ENCODE measurements at regions not wholly inside any gene's neighbourhood (a gene's known extent, or its start where the extent isn't known, plus 50 kb on each side); places are given as distances from the start of the nearest gene placed in this dataset.

- H3K36me3 ChIP-seq (ENCODE audit: control insufficient read depth, insufficient read depth, low read length) = no peaks in the 10 kb centered on the region
- no peak overlapping the region for H3K4me3 ChIP-seq (ENCODE audit: low read length)
- H3K9me3 ChIP-seq (ENCODE audit: control insufficient read depth, insufficient read depth, low read length) = no peaks in the 10 kb centered on the region
- H3K27ac ChIP-seq (ENCODE audit: low read length) = no peak overlapping the region
- H3K27me3 ChIP-seq (ENCODE audit: control insufficient read depth, insufficient read depth, low read length) = no peaks in the 10 kb centered on the region
- WGBS (ENCODE audit: insufficient coverage, insufficient read length) = no CpG with 5 or more reads among the region's 11 CpGs
- DNase-seq (ENCODE audit: low read depth, low spot score) = no peak
- no peaks in the 10 kb centered on the region; the same call in 1 of the 2 replicates for H3K4me1 ChIP-seq (ENCODE audit: control insufficient read depth, insufficient read depth, low read length)
Observed at GRCh38 chr10:10956681-10957542, 60.8 kb upstream of the CELF2 start.

- no peaks in the 10 kb centered on the region; the same call in 1 of the 2 replicates for H3K4me1 ChIP-seq (ENCODE audit: control insufficient read depth, insufficient read depth, low read length)
- no peaks in the 10 kb centered on the region for H3K36me3 ChIP-seq (ENCODE audit: control insufficient read depth, insufficient read depth, low read length)
- no peak for DNase-seq (ENCODE audit: low read depth, low spot score)
- no peak overlapping the region for H3K4me3 ChIP-seq (ENCODE audit: low read length)
- H3K27ac ChIP-seq (ENCODE audit: low read length) = no peak overlapping the region
- no peaks in the 10 kb centered on the region for H3K27me3 ChIP-seq (ENCODE audit: control insufficient read depth, insufficient read depth, low read length)
- WGBS (ENCODE audit: insufficient coverage, insufficient read length) = no CpG with 5 or more reads among the region's 3 CpGs
- H3K9me3 ChIP-seq (ENCODE audit: control insufficient read depth, insufficient read depth, low read length) = no peaks in the 10 kb centered on the region
Observed at GRCh38 chr10:10958041-10958440, 59.6 kb upstream of the CELF2 start.

DNA sequence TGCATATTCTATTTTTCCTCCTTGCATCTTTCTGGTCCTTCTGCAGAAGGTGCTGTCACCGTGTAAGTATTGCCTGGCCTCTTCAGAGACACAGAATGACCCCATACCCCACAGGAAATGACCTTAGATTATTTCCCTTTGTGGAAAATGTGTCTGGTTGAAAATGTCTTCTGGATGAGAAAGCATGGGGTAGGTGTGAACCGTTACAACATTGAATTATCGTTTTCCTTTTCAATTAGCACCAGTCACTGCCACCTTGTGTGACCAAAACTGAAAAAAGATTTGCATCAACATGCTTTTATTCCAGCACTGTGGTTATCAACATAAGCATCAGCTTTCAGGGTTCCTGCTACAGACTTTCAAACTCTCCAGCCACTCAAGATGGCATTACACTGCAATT, 58.0 kb upstream of the CELF2 start:
- Histone ChIP-seq H3K27me3 (ENCODE audit: control insufficient read depth, insufficient read depth, low read length) (no peaks in the 10 kb centered on the region), H3K9me3 (ENCODE audit: control insufficient read depth, insufficient read depth, low read length) (no peaks in the 10 kb centered on the region), H3K4me1 (ENCODE audit: control insufficient read depth, insufficient read depth, low read length) (no peaks in the 10 kb centered on the region; the same call in 1 of the 2 replicates), H3K27ac (ENCODE audit: low read length) (no peak overlapping the region), H3K4me3 (ENCODE audit: low read length) (no peak overlapping the region), H3K36me3 (ENCODE audit: control insufficient read depth, insufficient read depth, low read length) (no peaks in the 10 kb centered on the region)
- WGBS (ENCODE audit: insufficient coverage, insufficient read length) = no CpG with 5 or more reads among the region's 3 CpGs
- DNase-seq (ENCODE audit: low read depth, low spot score) = no peak

GRCh38 chr10:10960534-10960933, 57.1 kb upstream of the CELF2 start:
- Histone ChIP-seq H3K27ac (ENCODE audit: low read length) (no peak overlapping the region), H3K4me3 (ENCODE audit: low read length) (no peak overlapping the region), H3K36me3 (ENCODE audit: control insufficient read depth, insufficient read depth, low read length) (no peaks in the 10 kb centered on the region), H3K27me3 (ENCODE audit: control insufficient read depth, insufficient read depth, low read length) (no peaks in the 10 kb centered on the region), H3K4me1 (ENCODE audit: control insufficient read depth, insufficient read depth, low read length) (no peaks in the 10 kb centered on the region; the same call in 1 of the 2 replicates), H3K9me3 (ENCODE audit: control insufficient read depth, insufficient read depth, low read length) (no peaks in the 10 kb centered on the region)
- DNase-seq (ENCODE audit: low read depth, low spot score) = no peak
- WGBS (ENCODE audit: insufficient coverage, insufficient read length) = 100% methylated on average over 2 of the region's 6 CpGs

DNA sequence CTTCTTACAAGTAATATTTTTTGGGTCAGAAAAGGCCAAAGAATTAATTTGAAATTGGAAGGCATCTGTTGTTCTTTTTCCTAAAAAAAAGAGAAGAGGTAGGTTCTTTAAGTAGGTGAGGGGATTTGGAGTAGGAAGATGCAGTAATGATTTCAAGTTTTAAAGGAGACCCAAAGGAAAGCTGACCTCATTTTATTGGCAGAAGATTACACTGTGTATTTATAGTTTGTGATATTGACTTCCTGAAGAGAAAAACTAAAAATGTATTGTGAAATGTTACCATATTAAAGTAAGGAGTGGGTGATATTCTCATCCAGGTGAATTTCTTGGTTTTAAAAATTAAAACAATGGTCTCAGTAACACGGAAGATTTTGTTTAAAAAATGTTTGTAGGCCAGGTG, 56.6 kb upstream of the CELF2 start:
- no CpG with 5 or more reads among the region's 1 CpG for WGBS (ENCODE audit: insufficient coverage, insufficient read length)
- Histone ChIP-seq H3K9me3 (ENCODE audit: control insufficient read depth, insufficient read depth, low read length) (no peaks in the 10 kb centered on the region), H3K36me3 (ENCODE audit: control insufficient read depth, insufficient read depth, low read length) (no peaks in the 10 kb centered on the region), H3K27me3 (ENCODE audit: control insufficient read depth, insufficient read depth, low read length) (no peaks in the 10 kb centered on the region), H3K4me1 (ENCODE audit: control insufficient read depth, insufficient read depth, low read length) (no peaks in the 10 kb centered on the region; the same call in 1 of the 2 replicates), H3K4me3 (ENCODE audit: low read length) (no peak overlapping the region), H3K27ac (ENCODE audit: low read length) (no peak overlapping the region)
- DNase-seq (ENCODE audit: low read depth, low spot score) = no peak

- no CpG with 5 or more reads among the region's 10 CpGs for WGBS (ENCODE audit: insufficient coverage, insufficient read length)
- Histone ChIP-seq H3K4me1 (ENCODE audit: control insufficient read depth, insufficient read depth, low read length) (no peaks in the 10 kb centered on the region), H3K9me3 (ENCODE audit: control insufficient read depth, insufficient read depth, low read length) (no peaks in the 10 kb centered on the region), H3K36me3 (ENCODE audit: control insufficient read depth, insufficient read depth, low read length) (no peaks in the 10 kb centered on the region), H3K4me3 (ENCODE audit: low read length) (no peak overlapping the region), H3K27me3 (ENCODE audit: control insufficient read depth, insufficient read depth, low read length) (no peaks in the 10 kb centered on the region; the same call in 1 of the 2 replicates), H3K27ac (ENCODE audit: low read length) (no peak overlapping the region)
- no peak for DNase-seq (ENCODE audit: low read depth, low spot score)
Observed at GRCh38 chr10:10967029-10967428, 50.6 kb upstream of the CELF2 start.

- Histone ChIP-seq H3K27me3 (ENCODE audit: control insufficient read depth, insufficient read depth, low read length) (no peaks in the 10 kb centered on the region; the same call in 1 of the 2 replicates), H3K4me1 (ENCODE audit: control insufficient read depth, insufficient read depth, low read length) (no peaks in the 10 kb centered on the region), H3K4me3 (ENCODE audit: low read length) (no peak overlapping the region), H3K36me3 (ENCODE audit: control insufficient read depth, insufficient read depth, low read length) (no peaks in the 10 kb centered on the region), H3K27ac (ENCODE audit: low read length) (no peak overlapping the region), H3K9me3 (ENCODE audit: control insufficient read depth, insufficient read depth, low read length) (no peaks in the 10 kb centered on the region)
- WGBS (ENCODE audit: insufficient coverage, insufficient read length) = no CpG with 5 or more reads among the region's 8 CpGs
- no peak for DNase-seq (ENCODE audit: low read depth, low spot score)
Observed at GRCh38 chr10:10967581-10968256, 50.0 kb upstream of the CELF2 start.

Measured in iPS DF 6.9 (cell line).